ENCODE measurements at regions not wholly inside any gene's neighbourhood (a gene's known extent, or its start where the extent isn't known, plus 50 kb on each side); places are given as distances from the start of the nearest gene placed in this dataset.
"Not testable (repeated sequence)": the region's sequence is repeated elsewhere in the genome, so short reads cannot be mapped to it uniquely, and the experiment has no call there.

GRCh38 chr18:45342653-45343052 is 272.6 kb upstream of the SLC14A2 start:
- H3K27me3 Mint-ChIP-seq (ENCODE audit: unreplicated experiment) = peaks cover 28% of the 10 kb centered on the region
- H3K9me3 Mint-ChIP-seq (ENCODE audit: unreplicated experiment) = no peaks in the 10 kb centered on the region
- no peak overlapping the region for H3K4me3 Mint-ChIP-seq (ENCODE audit: unreplicated experiment)
- TF ChIP-seq, protein P1, sequence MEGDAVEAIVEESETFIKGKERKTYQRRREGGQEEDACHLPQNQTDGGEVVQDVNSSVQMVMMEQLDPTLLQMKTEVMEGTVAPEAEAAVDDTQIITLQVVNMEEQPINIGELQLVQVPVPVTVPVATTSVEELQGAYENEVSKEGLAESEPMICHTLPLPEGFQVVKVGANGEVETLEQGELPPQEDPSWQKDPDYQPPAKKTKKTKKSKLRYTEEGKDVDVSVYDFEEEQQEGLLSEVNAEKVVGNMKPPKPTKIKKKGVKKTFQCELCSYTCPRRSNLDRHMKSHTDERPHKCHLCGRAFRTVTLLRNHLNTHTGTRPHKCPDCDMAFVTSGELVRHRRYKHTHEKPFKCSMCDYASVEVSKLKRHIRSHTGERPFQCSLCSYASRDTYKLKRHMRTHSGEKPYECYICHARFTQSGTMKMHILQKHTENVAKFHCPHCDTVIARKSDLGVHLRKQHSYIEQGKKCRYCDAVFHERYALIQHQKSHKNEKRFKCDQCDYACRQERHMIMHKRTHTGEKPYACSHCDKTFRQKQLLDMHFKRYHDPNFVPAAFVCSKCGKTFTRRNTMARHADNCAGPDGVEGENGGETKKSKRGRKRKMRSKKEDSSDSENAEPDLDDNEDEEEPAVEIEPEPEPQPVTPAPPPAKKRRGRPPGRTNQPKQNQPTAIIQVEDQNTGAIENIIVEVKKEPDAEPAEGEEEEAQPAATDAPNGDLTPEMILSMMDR (IDR thresholded peaks at IDR 0.05) = no peak
- H3K36me3 Mint-ChIP-seq (ENCODE audit: unreplicated experiment) = no peaks in the 10 kb centered on the region
- DNase-seq (ENCODE audit: extremely low spot score, unreplicated experiment) = no peak
- H3K4me1 Mint-ChIP-seq (ENCODE audit: unreplicated experiment) = peaks cover 6% of the 10 kb centered on the region
- H3K27ac Mint-ChIP-seq (ENCODE audit: unreplicated experiment) = no peak overlapping the region

DNA sequence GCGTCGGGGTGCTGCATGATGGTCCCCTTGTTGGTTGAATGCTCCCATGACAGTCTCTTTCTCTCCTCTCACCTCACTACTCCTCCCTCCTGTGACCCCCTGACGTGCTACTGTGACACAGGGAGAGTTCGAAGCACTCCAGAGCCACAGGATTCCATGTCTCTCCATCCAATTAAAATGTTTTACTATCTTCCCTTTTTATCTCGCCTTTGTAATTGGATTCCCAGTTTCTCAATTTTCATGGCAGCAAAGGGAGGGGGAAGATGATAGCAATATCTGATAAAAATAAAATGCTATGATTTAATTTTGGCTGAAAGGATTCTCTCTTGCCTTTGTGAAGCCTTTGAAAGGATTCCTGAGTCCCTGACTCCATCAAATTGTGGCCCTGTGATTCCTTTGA is 271.9 kb upstream of the SLC14A2 start:
- H3K27ac Mint-ChIP-seq (ENCODE audit: unreplicated experiment) = no peak overlapping the region
- H3K4me3 Mint-ChIP-seq (ENCODE audit: unreplicated experiment) = no peak overlapping the region
- H3K36me3 Mint-ChIP-seq (ENCODE audit: unreplicated experiment) = no peaks in the 10 kb centered on the region
- no peaks in the 10 kb centered on the region for H3K9me3 Mint-ChIP-seq (ENCODE audit: unreplicated experiment)
- TF ChIP-seq, protein P1 (IDR thresholded peaks at IDR 0.05) = no peak
- peaks cover 6% of the 10 kb centered on the region for H3K4me1 Mint-ChIP-seq (ENCODE audit: unreplicated experiment)
- peaks cover 28% of the 10 kb centered on the region for H3K27me3 Mint-ChIP-seq (ENCODE audit: unreplicated experiment)
- DNase-seq (ENCODE audit: extremely low spot score, unreplicated experiment) = no peak

- not testable (repeated sequence) for H3K36me3 Mint-ChIP-seq (ENCODE audit: unreplicated experiment); H3K4me1 Mint-ChIP-seq (ENCODE audit: unreplicated experiment); H3K9me3 Mint-ChIP-seq (ENCODE audit: unreplicated experiment); H3K27ac Mint-ChIP-seq (ENCODE audit: unreplicated experiment); DNase-seq (ENCODE audit: extremely low spot score, unreplicated experiment); H3K4me3 Mint-ChIP-seq (ENCODE audit: unreplicated experiment)
- peaks cover 36% of the 10 kb centered on the region for H3K27me3 Mint-ChIP-seq (ENCODE audit: unreplicated experiment)
These were observed 270.6 kb upstream of the SLC14A2 start for GRCh38 chr18:45344680-45345079.

GRCh38 chr18:45349019-45349418 is 266.3 kb upstream of the SLC14A2 start:
- peaks cover 37% of the 10 kb centered on the region for H3K27me3 Mint-ChIP-seq (ENCODE audit: unreplicated experiment)
- no peak for DNase-seq (ENCODE audit: extremely low spot score, unreplicated experiment)
- no peaks in the 10 kb centered on the region for H3K9me3 Mint-ChIP-seq (ENCODE audit: unreplicated experiment)
- H3K27ac Mint-ChIP-seq (ENCODE audit: unreplicated experiment) = no peak overlapping the region
- peaks cover 4% of the 10 kb centered on the region for H3K4me1 Mint-ChIP-seq (ENCODE audit: unreplicated experiment)
- no peak overlapping the region for H3K4me3 Mint-ChIP-seq (ENCODE audit: unreplicated experiment)
- peaks cover 2% of the 10 kb centered on the region for H3K36me3 Mint-ChIP-seq (ENCODE audit: unreplicated experiment)
- TF ChIP-seq, protein P1 (IDR thresholded peaks at IDR 0.05) = no peak

- H3K4me1 Mint-ChIP-seq (ENCODE audit: unreplicated experiment) = peaks cover 4% of the 10 kb centered on the region
- DNase-seq (ENCODE audit: extremely low spot score, unreplicated experiment) = no peak
- H3K9me3 Mint-ChIP-seq (ENCODE audit: unreplicated experiment) = no peaks in the 10 kb centered on the region
- H3K4me3 Mint-ChIP-seq (ENCODE audit: unreplicated experiment) = no peak overlapping the region
- no peak overlapping the region for H3K27ac Mint-ChIP-seq (ENCODE audit: unreplicated experiment)
- peaks cover 33% of the 10 kb centered on the region for H3K27me3 Mint-ChIP-seq (ENCODE audit: unreplicated experiment)
- TF ChIP-seq, protein P1 (IDR thresholded peaks at IDR 0.05) = no peak
- H3K36me3 Mint-ChIP-seq (ENCODE audit: unreplicated experiment) = peaks cover 2% of the 10 kb centered on the region
These were observed 265.8 kb upstream of the SLC14A2 start for GRCh38 chr18:45349467-45349866.

All from osteocyte (in vitro differentiated cells).